ENCODE measurements at regions not wholly inside any gene's neighbourhood (a gene's known extent, or its start where the extent isn't known, plus 50 kb on each side); places are given as distances from the start of the nearest gene placed in this dataset.
"Not testable (repeated sequence)": the region's sequence is repeated elsewhere in the genome, so short reads cannot be mapped to it uniquely, and the experiment has no call there.

DNA sequence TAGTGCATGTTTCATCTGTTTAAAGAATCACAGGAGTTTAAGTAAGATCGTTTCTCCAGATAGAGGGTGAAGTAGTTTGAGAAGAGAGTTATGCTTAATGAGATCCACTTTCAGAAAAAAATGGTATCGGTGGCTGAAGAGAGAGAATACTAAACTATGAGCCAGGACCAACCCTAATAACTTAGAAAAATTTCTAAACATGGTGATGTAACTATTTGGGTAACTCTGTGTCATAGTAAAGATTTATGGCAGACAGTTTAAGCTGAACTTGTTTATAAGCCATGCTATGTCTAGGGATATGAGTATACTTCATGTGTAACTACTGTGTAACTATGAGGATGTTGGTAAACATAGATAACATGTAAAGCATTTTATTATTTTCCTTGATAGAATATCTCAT, 489.5 kb downstream of the KCNJ2 start:
- no peak for DNase-seq

DNA sequence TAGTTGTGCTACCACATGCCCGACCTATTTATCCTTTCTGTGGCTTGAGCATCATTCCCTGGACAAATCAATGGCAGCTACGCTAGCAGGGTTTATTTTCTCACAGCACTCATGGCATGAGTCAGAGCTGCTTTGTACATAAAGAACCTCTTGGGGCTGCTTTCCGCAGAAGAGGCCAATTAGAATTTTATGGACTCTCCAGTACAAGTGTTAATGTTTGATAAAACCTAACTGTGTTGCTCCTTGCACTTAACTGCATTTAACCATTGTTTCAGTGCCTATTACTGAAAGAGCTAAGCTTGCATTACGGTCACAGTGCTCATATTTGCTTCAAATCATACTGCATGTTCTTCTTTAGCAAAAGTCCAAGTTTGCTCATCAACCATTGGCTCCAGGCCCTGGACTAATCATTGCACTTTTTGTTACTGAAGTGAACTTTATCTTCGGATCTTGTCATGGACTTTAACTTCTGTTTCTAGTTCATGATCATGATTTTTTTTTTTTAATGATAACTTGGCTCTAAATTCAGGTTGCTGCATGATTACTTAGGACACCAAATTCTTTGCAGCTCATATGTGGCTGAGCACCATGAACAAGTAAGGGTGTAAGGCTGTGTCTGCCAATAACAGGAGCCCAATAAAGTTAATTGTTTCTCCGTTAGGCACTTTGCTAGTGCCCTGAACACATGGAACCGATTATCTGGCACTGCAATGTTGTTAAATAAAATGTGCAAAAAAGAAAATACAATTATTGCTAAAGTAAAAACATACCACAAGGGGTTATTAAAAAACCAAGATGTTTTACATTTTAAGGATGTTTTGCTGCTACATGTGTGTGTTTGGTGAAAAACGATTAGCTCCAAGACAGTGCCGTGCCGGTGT, 492.2 kb downstream of the KCNJ2 start:
- DNase-seq: no peak

DNA sequence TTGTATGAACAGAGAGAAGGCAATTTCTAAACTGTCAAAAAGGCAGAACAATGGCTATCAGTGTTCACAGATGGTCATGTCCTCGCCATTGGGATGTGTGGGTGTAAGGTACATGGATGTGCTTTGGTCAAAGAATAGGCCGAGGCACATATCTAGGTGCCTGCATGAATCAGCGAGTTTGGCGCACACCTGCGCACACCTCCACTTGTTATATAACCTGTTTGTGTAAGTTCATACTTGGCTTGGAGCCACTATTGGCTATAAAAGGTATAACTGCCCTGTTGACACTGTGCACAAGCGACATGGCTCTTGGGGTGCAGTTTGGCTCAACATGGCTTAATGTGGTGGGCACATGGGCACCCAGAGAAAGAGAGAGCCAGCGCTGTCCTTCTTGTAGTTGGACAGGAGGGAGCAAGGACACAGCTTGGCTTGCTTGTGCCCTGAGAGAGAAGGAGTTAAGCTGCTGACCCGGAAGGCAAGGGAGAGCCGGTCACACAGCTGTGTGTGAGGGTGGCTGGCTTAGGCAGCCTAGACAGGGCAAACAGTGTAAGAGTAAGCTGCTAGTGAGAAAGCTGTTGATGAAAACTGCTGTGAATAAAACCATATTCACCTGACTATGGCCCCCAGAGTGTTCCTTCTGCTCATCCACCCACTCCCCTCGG, 499.1 kb downstream of the KCNJ2 start:
- no peak for DNase-seq

DNA sequence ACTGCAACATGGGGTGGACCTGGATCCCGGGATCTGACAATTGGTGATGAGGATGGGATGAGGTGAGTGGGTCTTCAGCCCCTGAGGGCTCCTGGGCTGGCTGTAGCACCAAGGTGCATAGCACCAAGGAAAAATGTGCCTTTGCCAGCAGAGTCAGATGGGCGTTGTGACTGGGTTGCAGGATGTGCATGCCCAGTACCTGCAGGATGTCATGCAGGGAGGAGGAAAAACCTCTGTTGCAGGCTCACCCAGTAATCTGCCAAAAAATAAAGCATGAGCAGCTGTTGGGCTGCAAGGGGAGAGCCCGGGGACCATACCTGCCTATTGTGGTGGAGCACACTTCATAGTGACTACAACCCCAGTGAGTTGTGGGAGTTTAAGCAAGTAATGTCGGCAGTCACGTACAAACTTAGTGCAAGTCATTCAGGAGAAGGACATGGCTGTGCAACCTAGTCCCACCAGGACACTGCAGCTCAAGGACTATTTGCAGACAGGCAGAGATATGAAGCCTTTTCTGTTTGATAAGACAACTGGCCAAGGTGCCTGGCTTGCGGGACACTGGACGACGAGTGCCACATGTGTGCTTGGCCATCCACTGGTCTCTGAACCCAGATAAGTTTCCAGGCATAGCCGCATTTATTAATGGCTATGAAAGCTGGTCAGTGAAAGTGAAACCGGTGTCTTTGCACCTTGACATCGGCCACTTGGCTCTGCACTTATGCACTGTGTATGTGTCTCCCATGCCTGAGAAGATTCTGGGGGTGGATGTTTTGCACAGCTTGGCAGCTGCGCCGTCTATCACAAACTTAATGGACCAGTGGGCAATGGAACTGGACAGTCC, 499.8 kb downstream of the KCNJ2 start:
- no peak for DNase-seq

DNA sequence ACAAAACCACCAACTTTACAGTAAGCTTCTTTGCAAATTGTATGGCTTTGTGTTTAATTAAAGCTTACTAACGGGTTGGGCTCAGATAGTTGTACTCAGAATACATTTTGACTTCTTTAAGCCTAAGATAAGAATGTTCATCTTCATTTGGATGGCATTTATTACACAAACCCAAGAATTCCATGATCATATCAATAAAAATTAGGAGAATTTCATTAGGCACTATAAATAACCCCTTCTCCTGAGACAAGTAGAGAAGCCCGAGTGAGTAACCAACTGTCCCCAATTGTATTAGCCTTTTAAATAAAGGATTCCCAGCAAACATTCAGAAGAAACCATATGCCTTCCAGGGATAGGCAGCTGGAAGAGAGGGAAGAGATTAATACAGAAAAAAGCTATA, 504.7 kb downstream of the KCNJ2 start:
- DNase-seq: no peak

DNA sequence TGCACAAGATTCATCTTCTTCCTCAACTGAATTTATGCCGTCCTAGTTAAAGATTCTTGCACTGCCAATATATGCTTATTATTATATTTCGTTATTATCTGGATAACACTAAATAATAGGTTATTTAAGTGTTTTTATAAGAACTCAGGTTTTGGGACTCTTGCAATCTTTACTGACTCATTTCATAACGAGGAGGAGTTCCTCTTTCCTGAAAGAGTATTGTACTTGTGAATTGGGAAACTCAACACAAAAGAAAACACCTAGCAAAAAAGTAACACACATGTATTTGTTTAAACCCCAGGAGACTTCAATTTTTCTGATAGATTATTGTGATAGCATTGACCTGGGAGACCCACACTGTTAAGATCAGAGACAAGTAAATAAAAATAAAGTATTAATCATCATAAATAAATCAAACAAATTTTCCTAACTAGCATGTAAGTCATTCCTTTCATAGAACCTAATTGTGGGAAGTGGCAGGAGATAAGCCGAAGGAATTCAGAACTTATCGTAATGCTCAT, 505.8 kb downstream of the KCNJ2 start:
- DNase-seq: no peak

DNA sequence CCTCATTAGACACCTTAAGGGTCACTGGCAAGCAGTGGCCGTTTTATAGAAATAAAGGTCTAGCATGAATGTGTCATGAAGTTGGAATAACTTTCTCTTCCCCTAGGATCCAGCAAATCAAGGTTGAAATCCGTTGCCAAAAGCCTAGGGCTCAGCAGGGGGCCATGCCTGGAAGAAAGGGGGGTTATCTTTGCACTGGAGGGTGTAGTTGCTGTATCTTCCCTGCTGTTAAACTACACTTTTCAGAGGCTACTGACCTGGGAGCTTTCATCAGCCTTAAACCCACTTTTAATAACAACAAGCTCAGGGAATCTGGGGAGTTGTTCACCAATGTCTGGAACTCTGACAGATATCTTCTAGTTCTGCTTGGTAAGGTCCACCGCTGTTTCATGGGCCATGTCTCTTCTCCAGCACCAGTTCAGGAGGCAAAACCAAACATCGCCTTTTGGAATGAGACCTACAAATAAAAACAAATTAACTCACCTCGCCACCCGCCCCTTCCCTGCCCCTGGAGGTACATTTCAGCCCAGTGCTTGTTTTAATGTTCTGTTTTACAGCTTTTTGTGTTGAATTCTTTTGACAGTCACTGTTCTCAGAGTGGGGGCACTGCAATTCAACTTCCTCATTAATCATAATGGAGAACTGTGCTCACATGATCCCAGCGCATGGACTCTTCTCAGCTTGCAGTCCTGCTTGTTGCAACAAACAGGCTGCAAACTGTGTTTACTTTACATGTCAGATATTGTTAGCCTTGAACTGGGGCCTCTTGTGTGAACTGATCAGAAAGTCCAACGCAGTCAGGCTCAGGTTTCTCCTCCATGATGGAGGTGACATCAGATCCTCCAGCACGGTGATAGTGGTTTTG, 508.7 kb downstream of the KCNJ2 start:
- DNase-seq: no peak

DNA sequence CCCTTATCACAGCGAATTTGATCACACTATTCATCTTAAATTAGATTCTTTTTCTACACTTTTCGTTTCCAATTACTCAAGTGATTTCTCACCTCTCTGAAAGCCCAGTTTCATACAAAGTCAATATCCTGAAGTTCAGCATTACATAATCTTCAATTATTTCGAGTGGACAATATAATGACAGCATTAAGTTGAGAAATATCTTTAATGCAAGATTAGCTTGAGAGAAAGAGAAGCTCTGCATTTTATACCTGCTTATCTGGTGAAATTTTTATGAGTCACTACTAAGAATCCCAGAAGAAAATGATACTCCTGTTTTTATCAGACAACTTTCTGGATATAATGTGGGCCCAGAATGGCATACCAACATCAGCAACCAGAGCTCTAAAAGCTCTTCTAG, 509.6 kb downstream of the KCNJ2 start:
- no peak for DNase-seq

DNA sequence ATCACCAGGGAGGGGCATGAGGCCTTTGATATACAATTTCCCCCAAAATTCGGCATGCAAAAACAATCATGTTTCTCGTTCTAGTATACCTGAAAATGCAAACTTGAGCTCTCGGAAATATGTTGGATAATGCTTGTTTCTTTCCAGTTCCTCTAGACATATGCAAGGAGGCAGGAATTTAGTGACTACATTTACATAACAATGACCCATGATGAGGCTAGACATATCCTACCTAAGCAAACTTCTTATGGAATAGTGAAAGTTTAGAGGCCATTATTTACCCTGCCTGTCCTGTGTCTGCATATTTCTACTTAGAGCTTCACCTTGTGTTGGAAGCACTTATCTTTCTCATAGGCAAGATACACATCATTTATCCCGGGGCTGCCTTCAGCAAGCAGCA, 514.6 kb downstream of the KCNJ2 start:
- no peak for DNase-seq

DNA sequence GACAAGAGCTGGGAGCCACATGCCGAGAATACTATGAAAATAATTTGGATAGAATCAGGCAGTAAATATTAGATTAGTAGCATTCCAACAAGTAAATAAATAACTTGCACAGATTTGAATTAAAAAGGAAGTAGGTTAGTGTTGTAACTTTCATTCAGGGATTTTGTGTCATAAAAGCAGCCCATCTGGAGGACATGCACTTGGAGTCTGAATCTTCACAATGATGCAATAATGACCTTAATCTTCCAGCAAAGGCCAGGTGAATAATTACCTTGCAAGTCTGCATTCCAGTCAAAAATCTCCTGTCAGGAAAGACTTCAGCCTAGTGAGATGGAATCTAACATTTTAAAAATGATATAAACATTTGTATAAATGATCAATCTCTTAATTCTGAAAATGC, 518.1 kb downstream of the KCNJ2 start:
- no peak for DNase-seq

DNA sequence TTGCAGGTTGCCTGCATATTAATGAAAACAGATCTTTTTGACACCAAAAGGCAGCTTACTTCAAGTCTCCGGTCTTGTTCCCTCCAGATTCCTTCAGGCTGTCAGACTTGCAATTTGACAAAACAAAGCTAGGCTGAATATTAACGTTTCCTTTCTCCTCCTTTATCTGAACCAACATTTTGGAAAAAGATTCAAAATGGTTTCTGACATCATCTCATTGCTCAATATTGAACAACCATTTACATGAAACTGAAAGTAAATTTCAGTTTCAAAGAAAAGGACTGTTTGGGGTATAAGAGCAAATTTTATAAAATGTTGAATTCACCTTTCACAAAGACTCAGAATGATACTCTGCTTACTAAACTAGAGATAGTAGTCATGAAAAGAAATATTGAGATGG, 521.8 kb downstream of the KCNJ2 start:
- DNase-seq: no peak

DNA sequence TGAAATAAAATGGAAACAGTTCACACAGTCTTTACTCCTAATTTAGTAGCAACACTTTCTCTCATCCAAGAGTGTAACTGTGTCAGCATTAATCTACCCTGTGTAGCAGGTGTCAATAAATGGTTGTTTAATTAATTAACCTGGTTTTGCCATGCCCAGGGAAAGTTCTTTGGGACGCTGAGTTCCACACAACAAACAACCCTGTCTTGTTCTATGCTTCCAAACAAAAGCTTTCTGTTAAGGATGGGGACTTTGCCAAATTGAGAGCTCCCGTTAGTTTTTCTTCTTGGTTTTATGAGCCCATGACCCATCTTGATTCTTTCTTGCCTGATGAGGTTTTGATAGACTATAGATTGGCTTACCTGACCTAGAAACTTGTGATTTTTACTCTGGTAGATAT, 530.1 kb downstream of the KCNJ2 start:
- DNase-seq: no peak

DNA sequence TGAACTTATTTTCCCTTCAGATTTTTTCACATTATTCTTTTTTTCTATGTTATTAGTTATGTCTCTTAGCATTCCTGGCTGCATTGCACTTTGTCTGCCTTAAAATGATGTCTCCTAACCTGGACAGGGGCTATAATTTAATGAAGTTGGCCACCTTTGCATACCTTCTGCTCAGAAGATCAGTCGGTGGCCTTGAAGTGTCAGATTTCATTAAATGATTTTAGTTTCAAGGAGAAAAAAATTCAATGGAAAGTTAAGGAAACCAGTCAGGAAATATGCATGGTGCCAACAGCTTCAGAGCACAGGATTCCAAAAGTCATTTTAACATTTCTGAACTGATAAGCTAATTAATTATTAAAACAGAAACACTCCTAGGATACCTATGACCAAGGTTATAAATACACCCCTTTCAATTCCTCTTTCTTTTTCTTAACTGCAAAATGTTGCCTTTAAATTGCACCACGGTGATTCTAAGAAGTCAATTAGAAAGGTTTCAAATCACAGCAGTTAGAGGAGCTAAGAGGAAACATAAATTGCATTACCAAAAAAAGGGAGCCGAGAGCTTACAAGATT, 533.4 kb downstream of the KCNJ2 start:
- DNase-seq: no peak

DNA sequence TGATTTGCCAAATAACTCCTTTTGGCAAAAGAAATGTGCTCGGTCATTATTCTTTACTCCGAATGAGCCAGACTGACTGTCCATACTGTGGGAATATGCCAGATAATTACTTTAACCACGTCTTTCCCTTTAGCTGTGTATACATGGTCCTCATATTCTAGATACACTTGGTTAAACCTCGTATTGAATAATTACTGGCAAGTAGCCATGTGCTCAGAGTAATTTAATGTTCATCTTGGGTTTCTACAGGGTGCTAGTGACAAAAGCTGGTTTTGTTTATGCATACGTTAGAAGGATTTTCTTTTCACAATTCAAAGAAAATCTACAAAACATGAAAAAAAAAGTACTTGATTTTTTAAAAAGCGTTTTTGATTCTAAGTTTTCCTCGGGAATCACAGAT, 540.3 kb downstream of the KCNJ2 start:
- DNase-seq: no peak

DNA sequence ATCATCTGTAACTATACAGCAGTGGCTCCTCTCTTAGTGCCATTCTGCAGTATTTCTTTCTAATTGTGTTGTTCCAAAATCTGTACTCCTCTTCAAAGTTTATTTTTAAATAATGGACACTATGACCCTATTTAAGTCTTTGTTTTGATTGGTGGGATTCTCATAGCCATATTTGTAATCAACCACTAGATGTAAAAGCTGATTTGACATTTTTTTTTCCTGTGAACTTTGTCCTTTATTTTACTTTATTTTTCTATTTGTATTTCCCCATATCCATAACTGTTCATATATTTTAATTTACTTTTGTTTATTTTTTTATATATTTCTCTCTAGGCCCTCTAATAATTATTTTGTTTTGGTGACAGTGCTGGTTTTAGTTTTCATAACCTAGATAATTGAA, 544.4 kb downstream of the KCNJ2 start:
- DNase-seq: no peak

DNA sequence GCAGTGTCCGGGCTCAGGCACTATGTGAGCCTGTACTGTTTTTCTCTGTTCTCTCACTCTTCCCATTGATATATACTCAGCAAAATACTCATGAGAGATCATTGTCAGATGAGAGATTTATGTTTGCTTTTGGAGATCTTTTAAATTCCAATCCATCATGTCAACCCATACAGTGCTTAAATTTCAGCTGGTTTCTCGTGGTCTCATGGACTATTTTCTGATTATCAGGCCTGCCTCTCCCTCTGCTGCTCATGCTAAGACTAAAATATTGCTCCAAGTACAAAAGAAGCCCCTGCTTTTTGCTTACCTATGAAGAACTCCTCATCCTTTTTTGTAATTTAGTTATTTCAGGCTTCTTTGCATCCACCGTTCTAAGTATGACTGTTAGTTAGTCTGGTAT, 547.2 kb downstream of the KCNJ2 start:
- DNase-seq: no peak

DNA sequence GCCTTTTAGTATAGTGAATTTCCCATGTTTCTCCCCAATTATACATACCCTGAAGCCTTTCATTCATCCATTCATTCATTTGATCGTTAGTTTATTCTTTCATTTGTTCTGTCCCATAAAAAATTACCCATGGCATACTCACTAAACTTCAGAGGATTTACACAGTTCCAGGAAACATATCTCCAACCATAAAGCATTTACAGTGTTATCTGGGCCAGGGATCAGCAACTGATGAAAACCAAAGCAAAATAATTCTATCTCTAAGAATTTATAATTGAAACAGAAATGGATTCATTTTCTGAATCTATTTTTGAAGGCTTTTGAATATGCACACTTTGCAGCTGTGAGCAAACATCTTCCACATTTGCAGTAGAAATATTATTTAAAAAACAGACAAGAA, 547.7 kb downstream of the KCNJ2 start:
- DNase-seq: no peak

DNA sequence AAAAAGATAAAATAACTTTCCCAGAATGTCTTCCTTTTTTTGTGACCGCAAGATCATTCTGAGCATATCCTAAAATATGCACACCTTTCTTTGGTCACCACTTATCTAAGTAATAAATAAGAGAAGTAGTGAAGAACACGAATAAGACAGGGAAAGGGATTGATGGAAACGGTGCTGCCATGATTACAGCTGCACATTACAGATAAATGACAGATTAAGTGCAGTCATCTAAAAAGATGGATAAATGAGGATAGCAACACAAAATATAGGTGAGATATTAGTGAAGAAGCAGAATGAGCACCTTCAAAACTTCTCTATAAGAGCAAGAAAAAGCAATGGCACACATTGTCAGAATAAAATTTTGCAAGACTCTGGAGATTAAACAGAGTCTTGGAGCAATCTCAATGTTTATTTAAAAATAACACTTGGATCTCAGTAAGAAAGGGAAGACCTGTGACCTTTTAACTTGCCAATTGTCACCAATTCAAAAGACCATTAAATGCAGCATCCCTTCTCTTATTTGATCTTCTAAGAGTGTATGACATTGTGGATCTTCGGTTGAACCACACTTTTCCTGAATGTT, 567.1 kb downstream of the KCNJ2 start:
- DNase-seq: no peak

DNA sequence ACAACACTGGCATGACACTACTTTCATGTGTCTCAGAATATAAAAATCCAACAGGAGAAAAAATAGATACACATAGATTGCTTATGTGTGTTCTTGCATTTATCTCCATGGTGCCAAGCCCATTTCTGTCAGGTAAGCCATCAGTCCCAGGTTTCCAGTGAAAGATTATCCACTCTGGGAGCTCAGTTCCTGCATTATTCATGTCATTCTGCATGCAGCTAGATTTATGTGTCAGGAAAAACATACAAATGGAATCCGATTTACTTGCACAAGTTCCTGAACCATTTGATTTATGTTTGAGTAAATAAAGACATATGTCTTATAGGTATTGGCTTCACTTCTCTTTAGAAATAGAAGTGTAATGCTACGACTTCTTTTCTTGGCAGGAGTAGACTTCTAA, 569.7 kb downstream of the KCNJ2 start:
- no peak for DNase-seq

DNA sequence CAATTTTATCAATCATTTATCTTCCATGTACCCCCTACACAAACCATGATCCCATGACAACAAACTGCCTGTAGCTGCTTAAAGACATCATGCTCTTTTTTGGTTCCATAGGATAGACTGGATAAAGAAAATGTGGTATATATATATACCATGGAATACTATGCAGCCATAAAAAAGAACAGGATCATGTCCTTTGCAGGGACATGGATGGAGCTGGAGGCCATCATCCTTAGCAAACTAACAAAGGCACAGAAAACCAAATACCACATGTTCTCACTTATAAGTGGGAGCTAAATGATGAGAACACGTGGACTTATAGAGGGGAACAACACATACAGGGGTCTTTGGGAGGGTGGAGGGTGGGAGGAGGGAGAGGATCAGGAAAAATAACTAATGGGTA, 577.2 kb downstream of the KCNJ2 start:
- DNase-seq: not testable (repeated sequence)

DNA sequence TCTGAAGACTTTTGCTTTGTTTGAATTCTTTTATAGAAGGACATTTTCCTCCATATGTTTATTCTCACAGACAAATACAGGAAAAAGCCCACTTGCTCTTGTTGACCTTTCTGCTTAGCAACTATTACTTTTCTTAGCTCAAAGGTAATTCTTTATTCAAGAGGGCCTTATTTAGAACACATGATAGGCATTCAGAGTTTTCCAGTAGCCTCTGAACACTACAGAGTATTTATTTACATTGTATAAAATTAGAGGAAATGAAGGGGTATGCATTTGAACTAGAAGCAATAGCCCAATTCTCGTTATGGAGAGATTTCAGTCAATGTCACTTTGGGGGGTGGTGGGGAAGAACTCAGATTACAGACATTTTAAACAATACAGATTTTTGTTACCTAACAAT, 581.7 kb downstream of the KCNJ2 start:
- no peak for DNase-seq

DNA sequence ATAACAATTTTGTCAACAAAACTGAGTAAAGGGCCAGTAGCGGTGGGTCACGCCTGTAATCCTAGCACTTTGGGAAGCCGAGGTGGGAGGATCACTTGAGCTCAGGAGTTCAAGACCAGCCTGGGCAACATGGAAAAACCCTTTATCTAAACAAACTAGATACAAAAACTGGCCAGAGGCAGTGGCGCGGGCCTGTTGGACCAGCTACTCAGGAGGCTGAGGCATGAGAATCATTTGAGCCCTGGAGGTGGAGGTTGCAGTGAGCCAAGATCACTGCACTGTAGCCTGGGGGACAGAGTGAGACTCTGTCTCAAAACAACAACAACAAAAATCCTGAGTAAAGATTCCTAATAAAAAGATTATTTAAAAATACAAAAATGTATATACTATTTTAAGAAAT, 583.1 kb downstream of the KCNJ2 start:
- DNase-seq: not testable (repeated sequence)
